A549 (cell line): ENCODE measurements at regions not wholly inside any gene's neighbourhood (a gene's known extent, or its start where the extent isn't known, plus 50 kb on each side); places are given as distances from the start of the nearest gene placed in this dataset.
A peak's percentile ranks its signal among the peaks of the same experiment; 100 is the strongest.

Experiments
- ATAC-seq, 2 experiments: fragments of 200-7000 bp in 1 of 2; fragments of >200 bp in 1 of 2; cut with Nextera tagmentation in 1 of 2; cut with Tn5 transposase in 1 of 2; 3 replicates each; pipeline versions ENCODE4 v1.8.0 to v1.9.1; 2018 to 2020; ENCODE audit warnings: mild to moderate bottlenecking in 1 of 2, moderate library complexity in 1 of 2
- CTCF ChIA-PET: fragments of 300-600 bp; sonication (Branson Sonifier 250); formaldehyde crosslinking; extraction: SDS; loops from one replicate; lab custom pipeline; 2021; ENCODE audit warnings: antibody characterized with exemption, inconsistent platforms; lab: Yijun Ruan, JAX
- POLR2A ChIA-PET: fragments of 350-600 bp; formaldehyde crosslinking; extraction: SDS; loops from one replicate; lab custom pipeline; 2021; ENCODE audit warnings: antibody characterized with exemption, inconsistent platforms; lab: Yijun Ruan, JAX
- DNase-seq, 2 experiments: peaks; one replicate each; pipeline versions ENCODE4 v3.0.0 to v3.0.0-alpha.2; 2011 to 2016; ENCODE audit warnings: low read depth in 1 of 2, low spot score in 1 of 2
- FAIRE-seq: peaks from 2 replicates; lab custom pipeline; 2011; peaks lifted over from hg19 to GRCh38; lab: Jason Lieb, UNC
- H3K27ac ChIP-seq, 2 experiments: fragments of >200 bp; sonication (Bioruptor Twin); formaldehyde crosslinking; 3 replicates each; pipeline ENCODE4 v1.5.1; 2016 to 2017
- H3K4me1 ChIP-seq: fragments of >200 bp; sonication (Bioruptor Twin); formaldehyde crosslinking; 3 replicates; pipeline ENCODE4 v1.6.1; 2016
- H3K4me2 ChIP-seq: fragments of >200 bp; sonication (Bioruptor Twin); formaldehyde crosslinking; 3 replicates; pipeline ENCODE4 v1.6.1; 2016
- H3K4me3 ChIP-seq: fragments of >200 bp; sonication (Bioruptor Twin); formaldehyde crosslinking; 3 replicates; pipeline ENCODE4 v1.5.1; 2016
- H3K9me3 ChIP-seq: fragments of >200 bp; sonication (Bioruptor Twin); formaldehyde crosslinking; 3 replicates; pipeline ENCODE4 v1.6.1; 2016
- ATOH8 ChIP-seq: fragments of 250-450 bp; sonication (Bioruptor Pico); IDR thresholded peaks from 2 replicates; pipeline ENCODE4 v1.5.0; 2020; ENCODE audit warnings: low read depth, mild to moderate bottlenecking, moderate library complexity
- BHLHE40 ChIP-seq: IDR thresholded peaks from 2 replicates; pipeline ENCODE4 v1.6.1; 2012; ENCODE audit warnings: low read depth, low read length, inconsistent platforms
- CBX2 ChIP-seq: fragments of 200-600 bp; sonication (generic); IDR thresholded peaks from 2 replicates; pipeline ENCODE4 v1.6.1; 2016; ENCODE audit warnings: low read depth, mild to moderate bottlenecking, borderline replicate concordance
- CEBPB ChIP-seq, 2 experiments: fragments of >200 bp in 1 of 2; sonication (Bioruptor Twin) in 1 of 2; formaldehyde crosslinking in 1 of 2; IDR thresholded peaks; 2 replicates each; pipeline ENCODE4 v1.6.1; 2012 to 2016
- CHD2 ChIP-seq: fragments of 150-350 bp; IDR thresholded peaks from 2 replicates; pipeline ENCODE4 v1.6.1; 2014; ENCODE audit warnings: low read length; ENCODE audit not compliant: partially characterized antibody
- HEYL ChIP-seq: fragments of 250-450 bp; sonication (Bioruptor Pico); IDR thresholded peaks from 2 replicates; pipeline ENCODE4 v1.8.0; 2021; ENCODE audit warnings: mild to moderate bottlenecking, moderate library complexity
- KDM5A ChIP-seq: fragments of 200-600 bp; sonication (generic); IDR thresholded peaks from 2 replicates; pipeline ENCODE4 v1.6.1; 2016; ENCODE audit warnings: antibody characterized with exemption, mild to moderate bottlenecking
- MAFK ChIP-seq: fragments of 450-650 bp; IDR thresholded peaks from 2 replicates; pipeline ENCODE4 v1.6.1; 2014; ENCODE audit not compliant: partially characterized antibody
- MAZ ChIP-seq: fragments of 150-350 bp; IDR thresholded peaks from 2 replicates; pipeline ENCODE4 v1.6.1; 2014; ENCODE audit warnings: antibody characterized with exemption, low read depth, low read length, borderline replicate concordance
- NR3C1 ChIP-seq: fragments of >200 bp; sonication (Bioruptor Twin); formaldehyde crosslinking; IDR thresholded peaks from 3 replicates; pipeline ENCODE4 v1.6.1; 2017
- PBX3 ChIP-seq: IDR thresholded peaks from 2 replicates; pipeline ENCODE4 v1.6.1; 2012
- RCOR1 ChIP-seq: fragments of 150-350 bp; IDR thresholded peaks from 2 replicates; pipeline ENCODE4 v1.6.1; 2014; ENCODE audit warnings: antibody characterized with exemption, low read length, low read depth
- RFX5 ChIP-seq: fragments of 450-650 bp; IDR thresholded peaks from 2 replicates; pipeline ENCODE4 v1.7.1; 2014; ENCODE audit warnings: antibody characterized with exemption, mild to moderate bottlenecking, moderate library complexity
- RNF2 ChIP-seq: fragments of 200-600 bp; sonication (generic); IDR thresholded peaks from 2 replicates; pipeline ENCODE4 v1.6.1; 2016; ENCODE audit warnings: low read depth, mild to moderate bottlenecking, antibody characterized with exemption, moderate library complexity, borderline replicate concordance
- TFCP2L1 ChIP-seq: fragments of 250-450 bp; sonication (Bioruptor Pico); IDR thresholded peaks from 2 replicates; pipeline ENCODE4 v1.5.0; 2021; ENCODE audit warnings: mild to moderate bottlenecking
- TP53 ChIP-seq: fragments of 250-450 bp; sonication (Bioruptor Pico); IDR thresholded peaks from 2 replicates; pipeline ENCODE4 v1.5.0; 2021; ENCODE audit warnings: mild to moderate bottlenecking, moderate library complexity
- ZC3H11A ChIP-seq: fragments of 450-650 bp; IDR thresholded peaks from 2 replicates; pipeline ENCODE4 v1.6.1; 2014; ENCODE audit warnings: antibody characterized with exemption, mild to moderate bottlenecking
- ZSCAN20 ChIP-seq: fragments of 250-450 bp; sonication (Bioruptor Pico); IDR thresholded peaks from 2 replicates; pipeline ENCODE4 v1.8.0; 2022; ENCODE audit warnings: mild to moderate bottlenecking, moderate library complexity
- WGBS: methylation state at CpG from one replicate; pipeline ENCODE4 v1.1.6; 2017; ENCODE audit errors: missing lambda C conversion rate; 5-methylcytosine and 5-hydroxymethylcytosine counted together
- TF ChIP-seq, protein P1 (sequence below): fragments of 150-350 bp; IDR thresholded peaks from 2 replicates; pipeline ENCODE4 v1.6.1; 2014; ENCODE audit warnings: low read depth, mild to moderate bottlenecking, low read length

- TF ChIP-seq MAZ: no peak
Observed at GRCh38 chr5:74020503-74020902, 394.5 kb downstream of the ARHGEF28 start (continued).

DNA sequence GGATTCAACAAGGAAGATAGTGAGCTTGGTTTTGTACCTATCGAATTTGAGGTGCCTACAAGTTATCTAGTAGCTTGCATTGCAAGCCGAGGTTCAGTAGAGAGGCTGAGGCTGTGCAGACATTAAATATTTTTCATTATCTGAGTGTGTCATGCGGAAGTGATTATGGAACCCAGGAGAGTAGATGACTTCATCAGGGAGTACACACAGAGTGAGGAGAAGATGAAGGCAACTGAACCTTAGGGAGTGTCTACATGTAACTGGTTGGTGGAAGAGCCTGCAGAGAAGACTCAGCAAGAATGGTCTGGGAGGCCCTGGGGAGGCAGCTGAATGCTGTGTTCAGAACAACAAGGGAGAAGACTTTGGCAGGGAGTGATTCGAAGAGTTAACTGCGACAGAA, 393.9 kb downstream of the ARHGEF28 start:
- TF ChIP-seq HEYL (CRISPR knock-in tag) (no peak), TP53 (CRISPR knock-in tag) (no peak), ZSCAN20 (CRISPR knock-in tag) (no peak), CBX2 (no peak), RNF2 (no peak), NR3C1 (no peak), TFCP2L1 (CRISPR knock-in tag) (no peak), CHD2 (no peak), RFX5 (no peak)
- TF ChIP-seq, protein P1, sequence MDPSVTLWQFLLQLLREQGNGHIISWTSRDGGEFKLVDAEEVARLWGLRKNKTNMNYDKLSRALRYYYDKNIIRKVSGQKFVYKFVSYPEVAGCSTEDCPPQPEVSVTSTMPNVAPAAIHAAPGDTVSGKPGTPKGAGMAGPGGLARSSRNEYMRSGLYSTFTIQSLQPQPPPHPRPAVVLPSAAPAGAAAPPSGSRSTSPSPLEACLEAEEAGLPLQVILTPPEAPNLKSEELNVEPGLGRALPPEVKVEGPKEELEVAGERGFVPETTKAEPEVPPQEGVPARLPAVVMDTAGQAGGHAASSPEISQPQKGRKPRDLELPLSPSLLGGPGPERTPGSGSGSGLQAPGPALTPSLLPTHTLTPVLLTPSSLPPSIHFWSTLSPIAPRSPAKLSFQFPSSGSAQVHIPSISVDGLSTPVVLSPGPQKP: no peak
- DNase-seq: no peak
- Histone ChIP-seq H3K4me3 (no peak overlapping the region), H3K4me1 (peaks cover 10% of the 10 kb centered on the region; the same call in 2 of the 3 replicates), H3K4me2 (no peak overlapping the region), H3K9me3 (no peaks in the 10 kb centered on the region), H3K27ac (no peak overlapping the region)
- no peak for FAIRE-seq
- POLR2A ChIA-PET: no interaction called here
- 58% methylated on average over 5 of the region's 5 CpGs for WGBS
- ATAC-seq: no peak
- CTCF ChIA-PET: no interaction called here

GRCh38 chr5:74017786-74018211, 391.8 kb downstream of the ARHGEF28 start:
- Histone ChIP-seq H3K4me1 (peaks cover 10% of the 10 kb centered on the region; the same call in 2 of the 3 replicates), H3K4me3 (no peak overlapping the region), H3K27ac (no peak overlapping the region), H3K9me3 (no peaks in the 10 kb centered on the region), H3K4me2 (peak overlapping the region; percentile 29; the same call in 1 of the 3 replicates)
- CTCF ChIA-PET: interaction anchor here (0.8 to 1.5 kb wide), 4 partner anchors 8 to 21 kb away, joined by 3 to 4 read pairs (median 4); no protein-coding TSS in a partner anchor
- peak in 1 of 2 experiments; percentile 33 for DNase-seq
- ATAC-seq: peak; percentile 78 to 83
- FAIRE-seq: no peak
- WGBS: 42% methylated on average over 3 of the region's 3 CpGs
- POLR2A ChIA-PET: no interaction called here
- TF ChIP-seq, protein P1: no peak
- no peak for TF ChIP-seq HEYL (CRISPR knock-in tag)
- no peak for TF ChIP-seq MAFK

- TF ChIP-seq BHLHE40 (no peak), NR3C1 (no peak), ZC3H11A (no peak), KDM5A (no peak), CEBPB (IDR thresholded peaks at IDR 0.05) (no peak), RCOR1 (no peak), ATOH8 (no peak), PBX3 (no peak)
- Histone ChIP-seq H3K9me3 (no peaks in the 10 kb centered on the region), H3K4me3 (no peak overlapping the region), H3K27ac (no peak overlapping the region), H3K4me2 (no peak overlapping the region), H3K4me1 (peaks cover 10% of the 10 kb centered on the region; the same call in 2 of the 3 replicates)
- FAIRE-seq: no peak
- 18% methylated on average over 2 of the region's 2 CpGs for WGBS
- peak; percentile 47 to 57; a peak in 3 of 6 replicates for ATAC-seq
- no peak for DNase-seq
- CTCF ChIA-PET: interaction anchor here (0.6 to 1.5 kb wide), 5 partner anchors 9 to 17 kb away, joined by 3 to 4 read pairs (median 3); no protein-coding TSS in a partner anchor
- POLR2A ChIA-PET: no interaction called here
Observed at GRCh38 chr5:74017112-74017511, 391.1 kb downstream of the ARHGEF28 start.
